ENCODE measurements at regions not wholly inside any gene's neighbourhood (a gene's known extent, or its start where the extent isn't known, plus 50 kb on each side); places are given as distances from the start of the nearest gene placed in this dataset.

GRCh38 chr5:126358525-126358924 lies 64.7 kb upstream of the GRAMD2B start:
- TF ChIP-seq POLR2A (IDR thresholded peaks at IDR 0.05; ENCODE audit: low read length) (no peak), GATA1 (IDR thresholded peaks at IDR 0.05; ENCODE audit: low read depth, low read length) (no peak)

Data from erythroblast (primary cell).